A673 (cell line): ENCODE measurements at regions not wholly inside any gene's neighbourhood (a gene's known extent, or its start where the extent isn't known, plus 50 kb on each side); places are given as distances from the start of the nearest gene placed in this dataset.
A peak's percentile ranks its signal among the peaks of the same experiment; 100 is the strongest.

Experiments
- BruUV-seq: library from RNA; stranded (reverse); fragments of 400-500 nt; replicated peaks from 2 replicates; lab custom pipeline; 2021; lab: Mats Ljungman, UMichigan
- CTCF ChIA-PET: fragments of 300-600 bp; sonication (Branson Sonifier 250); formaldehyde crosslinking; loops from one replicate; lab custom pipeline; 2022; ENCODE audit warnings: antibody characterized with exemption; lab: Charles Lee
- POLR2A ChIA-PET: fragments of 300-600 bp; sonication (Branson Sonifier 250); formaldehyde crosslinking; loops from one replicate; lab custom pipeline; 2022; ENCODE audit warnings: antibody characterized with exemption; ENCODE audit not compliant: low non-redundant PET; lab: Charles Lee
- DNase-seq: peaks from one replicate; pipeline ENCODE4 v3.0.0-alpha.2; 2015; ENCODE audit warnings: low spot score
- H3K27ac ChIP-seq: fragments of 200-600 bp; sonication (generic); 2 replicates; pipeline ENCODE4 v1.5.1; 2016; ENCODE audit warnings: mixed run types, low read depth, mild to moderate bottlenecking, mixed read lengths, antibody characterized with exemption, low read length; ENCODE audit not compliant: poor library complexity, severe bottlenecking
- H3K27me3 ChIP-seq: fragments of 200-600 bp; sonication (generic); replicated peaks from 2 replicates; pipeline ENCODE4 v1.6.1; 2017; ENCODE audit warnings: mixed run types, low read depth, mild to moderate bottlenecking, mixed read lengths, antibody characterized with exemption, low read length; ENCODE audit not compliant: insufficient read depth, poor library complexity
- H3K36me3 ChIP-seq: fragments of 200-600 bp; sonication (generic); 2 replicates; pipeline ENCODE4 v1.6.1; 2016; ENCODE audit warnings: mixed run types, mild to moderate bottlenecking, mixed read lengths, antibody characterized with exemption, low read length; ENCODE audit not compliant: insufficient read depth, poor library complexity, severe bottlenecking
- H3K4me1 ChIP-seq: fragments of 200-600 bp; sonication (generic); 2 replicates; pipeline ENCODE4 v1.6.1; 2017; ENCODE audit warnings: mixed run types, mild to moderate bottlenecking, mixed read lengths, antibody characterized with exemption, low read length; ENCODE audit not compliant: insufficient read depth, poor library complexity, severe bottlenecking
- H3K4me3 ChIP-seq: fragments of 200-600 bp; sonication (generic); 2 replicates; pipeline ENCODE4 v1.5.1; 2016; ENCODE audit warnings: low read depth, mixed run types, mild to moderate bottlenecking, mixed read lengths, low read length; ENCODE audit not compliant: poor library complexity, severe bottlenecking
- H3K9me3 ChIP-seq: fragments of 200-600 bp; sonication (generic); 2 replicates; pipeline ENCODE4 v1.6.1; 2016; ENCODE audit warnings: mixed run types, low read depth, mild to moderate bottlenecking, mixed read lengths, antibody characterized with exemption, low read length; ENCODE audit not compliant: poor library complexity, severe bottlenecking
- CTCF ChIP-seq: fragments of 300-800, 200-600 bp; sonication (generic); conservative IDR thresholded peaks from 2 replicates; pipeline ENCODE4 v1.5.1; 2017; ENCODE audit warnings: low read depth, mild to moderate bottlenecking, antibody characterized with exemption, low read length, moderate library complexity, mixed read lengths
- EZH2 ChIP-seq: fragments of 200-600 bp; sonication (generic); IDR thresholded peaks from 2 replicates; pipeline ENCODE4 v1.6.1; 2017; ENCODE audit warnings: borderline replicate concordance, low read depth, mild to moderate bottlenecking, mixed read lengths, antibody characterized with exemption, low read length; ENCODE audit not compliant: poor library complexity, severe bottlenecking
- intact Hi-C: fragments of 100-400 bp; cut with micrococcal nuclease; formaldehyde crosslinking; loops from one replicate; pipeline ENCODE4 v1.10.0; 2022; ENCODE audit not compliant: unreplicated experiment

- H3K27me3 ChIP-seq: no peaks in the 10 kb centered on the region
- ChIA-PET POLR2A (no interaction called here), CTCF (interaction anchor here (0.7 kb wide), 1 partner anchor 870 kb away, joined by 6 read pairs; no protein-coding TSS in a partner anchor)
- no peak overlapping the region for H3K4me3 ChIP-seq
- BruUV-seq: no TSS peak
- no peaks in the 10 kb centered on the region for H3K9me3 ChIP-seq
- no peak overlapping the region for H3K27ac ChIP-seq
- no peaks in the 10 kb centered on the region for H3K4me1 ChIP-seq
- H3K36me3 ChIP-seq: no peaks in the 10 kb centered on the region
- intact Hi-C loops: no loop called here
- no peak for TF ChIP-seq CTCF
- TF ChIP-seq EZH2: no peak
- no peak for DNase-seq
Observed at GRCh38 chr6:48037946-48038345, 73.1 kb downstream of the PTCHD4 start.

- Histone ChIP-seq H3K4me3 (no peak overlapping the region), H3K27me3 (no peaks in the 10 kb centered on the region), H3K4me1 (peaks cover 9% of the 10 kb centered on the region), H3K27ac (no peak overlapping the region), H3K9me3 (no peaks in the 10 kb centered on the region), H3K36me3 (no peaks in the 10 kb centered on the region)
- no peak for DNase-seq
- POLR2A ChIA-PET: no interaction called here
- TF ChIP-seq EZH2 (no peak), CTCF (no peak)
- CTCF ChIA-PET: no interaction called here
- intact Hi-C loops: no loop called here
- no TSS peak for BruUV-seq
Observed at GRCh38 chr6:48036316-48036715, 74.7 kb downstream of the PTCHD4 start.

- H3K4me3 ChIP-seq: no peak overlapping the region
- H3K36me3 ChIP-seq: no peaks in the 10 kb centered on the region
- peak overlapping the region; percentile 11 for H3K27ac ChIP-seq
- H3K4me1 ChIP-seq: peaks cover 9% of the 10 kb centered on the region
- TF ChIP-seq CTCF (no peak), EZH2 (no peak)
- BruUV-seq: no TSS peak
- intact Hi-C loops: no loop called here
- DNase-seq: peak; percentile 70
- ChIA-PET POLR2A (no interaction called here), CTCF (no interaction called here)
- no peaks in the 10 kb centered on the region for H3K27me3 ChIP-seq
- no peaks in the 10 kb centered on the region for H3K9me3 ChIP-seq
Observed at GRCh38 chr6:48032151-48032550, 78.8 kb downstream of the PTCHD4 start.
